ENCODE measurements at regions not wholly inside any gene's neighbourhood (a gene's known extent, or its start where the extent isn't known, plus 50 kb on each side); places are given as distances from the start of the nearest gene placed in this dataset.

GRCh38 chr9:115378758-115379157, 260.8 kb upstream of the TNC start:
- Histone ChIP-seq H3K27me3 (ENCODE audit: insufficient read depth, low read length) (no peaks in the 10 kb centered on the region), H3K36me3 (ENCODE audit: insufficient read depth, low read length) (no peaks in the 10 kb centered on the region), H3K9me3 (ENCODE audit: low read length) (peaks cover 7% of the 10 kb centered on the region), H2AFZ (ENCODE audit: low read depth, low read length) (no peak overlapping the region), H3K4me1 (ENCODE audit: insufficient read depth, low read length) (no peaks in the 10 kb centered on the region), H3K4me3 (ENCODE audit: low read length) (no peak overlapping the region)

- no peak overlapping the region for H3K4me3 ChIP-seq (ENCODE audit: low read length)
- no peaks in the 10 kb centered on the region for H3K36me3 ChIP-seq (ENCODE audit: insufficient read depth, low read length)
- H3K9me3 ChIP-seq (ENCODE audit: low read length) = peaks cover 7% of the 10 kb centered on the region
- no peak overlapping the region for H2AFZ ChIP-seq (ENCODE audit: low read depth, low read length)
- no peaks in the 10 kb centered on the region for H3K4me1 ChIP-seq (ENCODE audit: insufficient read depth, low read length)
- no peaks in the 10 kb centered on the region for H3K27me3 ChIP-seq (ENCODE audit: insufficient read depth, low read length)
These were observed 261.8 kb upstream of the TNC start for GRCh38 chr9:115379719-115380118.

- H3K9me3 ChIP-seq (ENCODE audit: low read length) = peaks cover 7% of the 10 kb centered on the region
- H3K27me3 ChIP-seq (ENCODE audit: insufficient read depth, low read length) = no peaks in the 10 kb centered on the region
- no peaks in the 10 kb centered on the region for H3K36me3 ChIP-seq (ENCODE audit: insufficient read depth, low read length)
- H2AFZ ChIP-seq (ENCODE audit: low read depth, low read length) = no peak overlapping the region
- H3K4me1 ChIP-seq (ENCODE audit: insufficient read depth, low read length) = no peaks in the 10 kb centered on the region
- H3K4me3 ChIP-seq (ENCODE audit: low read length) = no peak overlapping the region
These were observed 264.9 kb upstream of the TNC start for GRCh38 chr9:115382865-115383264.

GRCh38 chr9:115385383-115386122, 267.6 kb upstream of the TNC start:
- H2AFZ ChIP-seq (ENCODE audit: low read depth, low read length) = no peak overlapping the region

GRCh38 chr9:115386963-115387770, 269.2 kb upstream of the TNC start:
- Histone ChIP-seq H3K4me3 (ENCODE audit: low read length) (no peak overlapping the region), H3K9me3 (ENCODE audit: low read length) (peaks cover 5% of the 10 kb centered on the region), H2AFZ (ENCODE audit: low read depth, low read length) (no peak overlapping the region), H3K4me1 (ENCODE audit: insufficient read depth, low read length) (no peaks in the 10 kb centered on the region), H3K36me3 (ENCODE audit: insufficient read depth, low read length) (no peaks in the 10 kb centered on the region), H3K27me3 (ENCODE audit: insufficient read depth, low read length) (no peaks in the 10 kb centered on the region)

More at GRCh38 chr9:115385383-115386122, 267.6 kb upstream of the TNC start:
- Histone ChIP-seq H3K36me3 (ENCODE audit: insufficient read depth, low read length) (no peaks in the 10 kb centered on the region), H3K9me3 (ENCODE audit: low read length) (peaks cover 5% of the 10 kb centered on the region), H3K4me3 (ENCODE audit: low read length) (no peak overlapping the region), H3K27me3 (ENCODE audit: insufficient read depth, low read length) (no peaks in the 10 kb centered on the region), H3K4me1 (ENCODE audit: insufficient read depth, low read length) (no peaks in the 10 kb centered on the region)

- no peaks in the 10 kb centered on the region for H3K27me3 ChIP-seq (ENCODE audit: insufficient read depth, low read length)
- H3K4me3 ChIP-seq (ENCODE audit: low read length) = no peak overlapping the region
- no peaks in the 10 kb centered on the region for H3K4me1 ChIP-seq (ENCODE audit: insufficient read depth, low read length)
- no peaks in the 10 kb centered on the region for H3K36me3 ChIP-seq (ENCODE audit: insufficient read depth, low read length)
- H2AFZ ChIP-seq (ENCODE audit: low read depth, low read length) = no peak overlapping the region
- H3K9me3 ChIP-seq (ENCODE audit: low read length) = no peaks in the 10 kb centered on the region
These were observed 273.3 kb upstream of the TNC start for GRCh38 chr9:115391168-115391825.

GRCh38 chr9:115393976-115394775, 276.2 kb upstream of the TNC start:
- Histone ChIP-seq H3K4me1 (ENCODE audit: insufficient read depth, low read length) (no peaks in the 10 kb centered on the region), H3K36me3 (ENCODE audit: insufficient read depth, low read length) (no peaks in the 10 kb centered on the region), H3K4me3 (ENCODE audit: low read length) (no peak overlapping the region), H3K27me3 (ENCODE audit: insufficient read depth, low read length) (no peaks in the 10 kb centered on the region), H2AFZ (ENCODE audit: low read depth, low read length) (no peak overlapping the region), H3K9me3 (ENCODE audit: low read length) (no peaks in the 10 kb centered on the region)

- H3K36me3 ChIP-seq (ENCODE audit: insufficient read depth, low read length) = no peaks in the 10 kb centered on the region
- H2AFZ ChIP-seq (ENCODE audit: low read depth, low read length) = no peak overlapping the region
- H3K9me3 ChIP-seq (ENCODE audit: low read length) = no peaks in the 10 kb centered on the region
- H3K4me1 ChIP-seq (ENCODE audit: insufficient read depth, low read length) = no peaks in the 10 kb centered on the region
- no peak overlapping the region for H3K4me3 ChIP-seq (ENCODE audit: low read length)
- H3K27me3 ChIP-seq (ENCODE audit: insufficient read depth, low read length) = no peaks in the 10 kb centered on the region
These were observed 277.6 kb upstream of the TNC start for GRCh38 chr9:115395511-115396021.

- Histone ChIP-seq H2AFZ (ENCODE audit: low read depth, low read length) (no peak overlapping the region), H3K4me3 (ENCODE audit: low read length) (no peak overlapping the region), H3K27me3 (ENCODE audit: insufficient read depth, low read length) (no peaks in the 10 kb centered on the region), H3K36me3 (ENCODE audit: insufficient read depth, low read length) (no peaks in the 10 kb centered on the region), H3K4me1 (ENCODE audit: insufficient read depth, low read length) (peaks cover 3% of the 10 kb centered on the region), H3K9me3 (ENCODE audit: low read length) (no peaks in the 10 kb centered on the region)
These were observed 278.1 kb upstream of the TNC start for GRCh38 chr9:115396071-115396529.

GRCh38 chr9:115397591-115398312, 279.8 kb upstream of the TNC start:
- Histone ChIP-seq H3K4me1 (ENCODE audit: insufficient read depth, low read length) (peaks cover 3% of the 10 kb centered on the region), H3K27me3 (ENCODE audit: insufficient read depth, low read length) (no peaks in the 10 kb centered on the region), H3K36me3 (ENCODE audit: insufficient read depth, low read length) (no peaks in the 10 kb centered on the region), H3K9me3 (ENCODE audit: low read length) (no peaks in the 10 kb centered on the region), H2AFZ (ENCODE audit: low read depth, low read length) (no peak overlapping the region), H3K4me3 (ENCODE audit: low read length) (no peak overlapping the region)

GRCh38 chr9:115398313-115398650, 280.3 kb upstream of the TNC start:
- Histone ChIP-seq H3K36me3 (ENCODE audit: insufficient read depth, low read length) (no peaks in the 10 kb centered on the region), H2AFZ (ENCODE audit: low read depth, low read length) (no peak overlapping the region), H3K4me1 (ENCODE audit: insufficient read depth, low read length) (peaks cover 3% of the 10 kb centered on the region)

GRCh38 chr9:115398996-115399395, 281.0 kb upstream of the TNC start:
- H3K4me1 ChIP-seq (ENCODE audit: insufficient read depth, low read length) = peaks cover 3% of the 10 kb centered on the region
- H3K9me3 ChIP-seq (ENCODE audit: low read length) = no peaks in the 10 kb centered on the region
- H3K4me3 ChIP-seq (ENCODE audit: low read length) = no peak overlapping the region
- no peaks in the 10 kb centered on the region for H3K36me3 ChIP-seq (ENCODE audit: insufficient read depth, low read length)
- H3K27me3 ChIP-seq (ENCODE audit: insufficient read depth, low read length) = no peaks in the 10 kb centered on the region
- no peak overlapping the region for H2AFZ ChIP-seq (ENCODE audit: low read depth, low read length)

More at GRCh38 chr9:115398313-115398650, 280.3 kb upstream of the TNC start:
- Histone ChIP-seq H3K9me3 (ENCODE audit: low read length) (no peaks in the 10 kb centered on the region), H3K4me3 (ENCODE audit: low read length) (no peak overlapping the region), H3K27me3 (ENCODE audit: insufficient read depth, low read length) (no peaks in the 10 kb centered on the region)

All from neuron (in vitro differentiated cells).